Transverse colon (tissue), 4 donors: ENCODE measurements at regions not wholly inside any gene's neighbourhood (a gene's known extent, or its start where the extent isn't known, plus 50 kb on each side); places are given as distances from the start of the nearest gene placed in this dataset.

ENCODE experiments used
- POLR2AphosphoS5 ChIP-seq, 3 donors: sonication (generic); formaldehyde crosslinking; IDR thresholded peaks; one replicate each; pipeline ENCODE4 v1.6.1; 2016; ENCODE audit warnings: antibody characterized with exemption in 3 of 3
- TF ChIP-seq, protein P1 (sequence below), 5 experiments: fragments of 200-600 bp in 3 of 5; fragments of 450-650 bp in 2 of 5; sonication (generic) in 3 of 5; IDR thresholded peaks; 1 replicate in 2 of 5; 2 replicates in 3 of 5; pipeline ENCODE4 v1.5.1; 2016 to 2017; ENCODE audit warnings: antibody characterized with exemption in 5 of 5, inconsistent platforms in 3 of 5, mild to moderate bottlenecking in 2 of 5, moderate library complexity in 1 of 5

DNA sequence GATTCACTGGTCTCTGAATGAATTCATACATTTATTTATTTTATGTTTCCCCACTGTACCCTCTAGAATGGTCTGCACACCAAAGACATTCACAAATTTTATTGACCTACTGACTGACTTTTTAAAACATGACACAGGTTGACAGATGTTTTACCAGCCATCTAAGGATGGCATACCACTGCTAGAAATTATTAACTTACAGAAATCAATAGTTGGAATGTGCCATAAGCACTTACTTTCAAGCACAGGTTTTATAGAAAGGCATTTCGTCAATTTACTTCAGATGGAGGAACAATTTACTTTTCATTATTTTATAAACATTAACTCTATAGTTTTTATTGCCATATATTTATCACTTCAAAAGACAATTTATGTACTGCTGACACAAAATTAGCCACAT, 448.7 kb upstream of the FBXO33 start:
- TF ChIP-seq, protein P1, sequence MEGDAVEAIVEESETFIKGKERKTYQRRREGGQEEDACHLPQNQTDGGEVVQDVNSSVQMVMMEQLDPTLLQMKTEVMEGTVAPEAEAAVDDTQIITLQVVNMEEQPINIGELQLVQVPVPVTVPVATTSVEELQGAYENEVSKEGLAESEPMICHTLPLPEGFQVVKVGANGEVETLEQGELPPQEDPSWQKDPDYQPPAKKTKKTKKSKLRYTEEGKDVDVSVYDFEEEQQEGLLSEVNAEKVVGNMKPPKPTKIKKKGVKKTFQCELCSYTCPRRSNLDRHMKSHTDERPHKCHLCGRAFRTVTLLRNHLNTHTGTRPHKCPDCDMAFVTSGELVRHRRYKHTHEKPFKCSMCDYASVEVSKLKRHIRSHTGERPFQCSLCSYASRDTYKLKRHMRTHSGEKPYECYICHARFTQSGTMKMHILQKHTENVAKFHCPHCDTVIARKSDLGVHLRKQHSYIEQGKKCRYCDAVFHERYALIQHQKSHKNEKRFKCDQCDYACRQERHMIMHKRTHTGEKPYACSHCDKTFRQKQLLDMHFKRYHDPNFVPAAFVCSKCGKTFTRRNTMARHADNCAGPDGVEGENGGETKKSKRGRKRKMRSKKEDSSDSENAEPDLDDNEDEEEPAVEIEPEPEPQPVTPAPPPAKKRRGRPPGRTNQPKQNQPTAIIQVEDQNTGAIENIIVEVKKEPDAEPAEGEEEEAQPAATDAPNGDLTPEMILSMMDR (IDR thresholded peaks at IDR 0.05) = no peak
- TF ChIP-seq POLR2AphosphoS5 (IDR thresholded peaks at IDR 0.05) = no peak
